ENCODE measurements at regions not wholly inside any gene's neighbourhood (a gene's known extent, or its start where the extent isn't known, plus 50 kb on each side); places are given as distances from the start of the nearest gene placed in this dataset.

DNA sequence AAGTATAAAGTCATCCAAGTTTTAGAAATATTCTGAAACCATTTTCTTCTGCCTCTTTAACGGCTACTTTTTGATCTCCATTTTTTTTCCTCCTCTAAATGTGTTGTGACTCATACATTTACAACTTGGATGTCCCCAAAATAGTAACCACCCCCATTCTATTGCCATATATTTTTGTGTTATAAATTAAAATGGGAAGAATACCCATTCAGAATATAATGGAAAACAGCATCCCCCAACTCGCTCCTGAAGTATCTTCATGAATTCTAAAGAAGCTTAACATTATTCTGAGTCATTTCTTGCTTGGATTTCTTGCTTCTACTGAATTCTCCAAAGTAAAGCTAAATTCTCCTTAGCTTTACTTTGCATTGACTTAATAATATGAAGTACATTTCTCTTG is 92.0 kb upstream of the PTPN13 start:
- TF ChIP-seq, protein P1, sequence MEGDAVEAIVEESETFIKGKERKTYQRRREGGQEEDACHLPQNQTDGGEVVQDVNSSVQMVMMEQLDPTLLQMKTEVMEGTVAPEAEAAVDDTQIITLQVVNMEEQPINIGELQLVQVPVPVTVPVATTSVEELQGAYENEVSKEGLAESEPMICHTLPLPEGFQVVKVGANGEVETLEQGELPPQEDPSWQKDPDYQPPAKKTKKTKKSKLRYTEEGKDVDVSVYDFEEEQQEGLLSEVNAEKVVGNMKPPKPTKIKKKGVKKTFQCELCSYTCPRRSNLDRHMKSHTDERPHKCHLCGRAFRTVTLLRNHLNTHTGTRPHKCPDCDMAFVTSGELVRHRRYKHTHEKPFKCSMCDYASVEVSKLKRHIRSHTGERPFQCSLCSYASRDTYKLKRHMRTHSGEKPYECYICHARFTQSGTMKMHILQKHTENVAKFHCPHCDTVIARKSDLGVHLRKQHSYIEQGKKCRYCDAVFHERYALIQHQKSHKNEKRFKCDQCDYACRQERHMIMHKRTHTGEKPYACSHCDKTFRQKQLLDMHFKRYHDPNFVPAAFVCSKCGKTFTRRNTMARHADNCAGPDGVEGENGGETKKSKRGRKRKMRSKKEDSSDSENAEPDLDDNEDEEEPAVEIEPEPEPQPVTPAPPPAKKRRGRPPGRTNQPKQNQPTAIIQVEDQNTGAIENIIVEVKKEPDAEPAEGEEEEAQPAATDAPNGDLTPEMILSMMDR (IDR thresholded peaks at IDR 0.05) = no peak
- no peak for TF ChIP-seq POLR2A (IDR thresholded peaks at IDR 0.05)

All from suprapubic skin (tissue), 3 donors.